CD1c-positive myeloid dendritic cell (primary cell): ENCODE measurements at regions not wholly inside any gene's neighbourhood (a gene's known extent, or its start where the extent isn't known, plus 50 kb on each side); places are given as distances from the start of the nearest gene placed in this dataset.
"Not testable (repeated sequence)": the region's sequence is repeated elsewhere in the genome, so short reads cannot be mapped to it uniquely, and the experiment has no call there.

Experiments used
- DNase-seq: peaks from one replicate; pipeline ENCODE4 v3.0.0-alpha.2; 2016; ENCODE audit errors: extremely low spot score

GRCh38 chr1:229131243-229132105, 139.4 kb upstream of the RAB4A start:
- DNase-seq: no peak

- no peak for DNase-seq
Observed at GRCh38 chr1:229132106-229132443, 138.8 kb upstream of the RAB4A start.

GRCh38 chr1:229132706-229133105, 138.2 kb upstream of the RAB4A start:
- no peak for DNase-seq

GRCh38 chr1:229133151-229133550, 137.8 kb upstream of the RAB4A start:
- peak; percentile 32 for DNase-seq

- peak; percentile 78 for DNase-seq
Observed at GRCh38 chr1:229133811-229134210, 137.1 kb upstream of the RAB4A start.

- not testable (repeated sequence) for DNase-seq
Observed at GRCh38 chr1:229134381-229135217, 136.3 kb upstream of the RAB4A start.

GRCh38 chr1:229135773-229136172, 135.1 kb upstream of the RAB4A start:
- DNase-seq: no peak

GRCh38 chr1:229136822-229137221, 134.1 kb upstream of the RAB4A start:
- DNase-seq: peak; percentile 77

- DNase-seq: peak; percentile 84
Observed at GRCh38 chr1:229137271-229137670, 133.6 kb upstream of the RAB4A start.

GRCh38 chr1:229138058-229138457, 132.9 kb upstream of the RAB4A start:
- no peak for DNase-seq

GRCh38 chr1:229139331-229140118, 131.4 kb upstream of the RAB4A start:
- DNase-seq: peak; percentile 17

GRCh38 chr1:229140119-229140396, 130.9 kb upstream of the RAB4A start:
- DNase-seq: no peak

GRCh38 chr1:229141271-229141670, 129.6 kb upstream of the RAB4A start:
- no peak for DNase-seq

- no peak for DNase-seq
Observed at GRCh38 chr1:229141689-229142377, 129.1 kb upstream of the RAB4A start.

- no peak for DNase-seq
Observed at GRCh38 chr1:229142471-229142870, 128.4 kb upstream of the RAB4A start.

- DNase-seq: no peak
Observed at GRCh38 chr1:229146647-229147046, 124.3 kb upstream of the RAB4A start.

- DNase-seq: no peak
Observed at GRCh38 chr1:229147072-229147471, 123.8 kb upstream of the RAB4A start.

GRCh38 chr1:229148041-229148671, 122.8 kb upstream of the RAB4A start:
- DNase-seq: no peak

GRCh38 chr1:229148743-229149142, 122.2 kb upstream of the RAB4A start:
- DNase-seq: no peak

GRCh38 chr1:229149435-229149834, 121.5 kb upstream of the RAB4A start:
- no peak for DNase-seq

- no peak for DNase-seq
Observed at GRCh38 chr1:229150518-229150917, 120.4 kb upstream of the RAB4A start.
